Prostate gland (tissue), 2 donors: ENCODE measurements at regions not wholly inside any gene's neighbourhood (a gene's known extent, or its start where the extent isn't known, plus 50 kb on each side); places are given as distances from the start of the nearest gene placed in this dataset.

Experiments used
- POLR2A ChIP-seq: fragments of 450-650 bp; IDR thresholded peaks from one replicate; pipeline ENCODE4 v1.6.1; 2016; ENCODE audit warnings: antibody characterized with exemption, mild to moderate bottlenecking
- POLR2AphosphoS5 ChIP-seq: sonication (generic); formaldehyde crosslinking; IDR thresholded peaks from one replicate; pipeline ENCODE4 v1.6.1; 2017; ENCODE audit warnings: antibody characterized with exemption
- TF ChIP-seq, protein P1 (sequence below), 4 experiments: fragments of 200-600 bp in 2 of 4; fragments of 450-650 bp in 2 of 4; sonication (generic) in 2 of 4; IDR thresholded peaks; 1 replicate in 3 of 4; 2 replicates in 1 of 4; pipeline ENCODE4 v1.5.1; 2016 to 2019; ENCODE audit warnings: antibody characterized with exemption in 4 of 4, mild to moderate bottlenecking in 2 of 4, moderate library complexity in 2 of 4

GRCh38 chr18:24942144-24942543 is 409.8 kb downstream of the ZNF521 start:
- TF ChIP-seq, protein P1, sequence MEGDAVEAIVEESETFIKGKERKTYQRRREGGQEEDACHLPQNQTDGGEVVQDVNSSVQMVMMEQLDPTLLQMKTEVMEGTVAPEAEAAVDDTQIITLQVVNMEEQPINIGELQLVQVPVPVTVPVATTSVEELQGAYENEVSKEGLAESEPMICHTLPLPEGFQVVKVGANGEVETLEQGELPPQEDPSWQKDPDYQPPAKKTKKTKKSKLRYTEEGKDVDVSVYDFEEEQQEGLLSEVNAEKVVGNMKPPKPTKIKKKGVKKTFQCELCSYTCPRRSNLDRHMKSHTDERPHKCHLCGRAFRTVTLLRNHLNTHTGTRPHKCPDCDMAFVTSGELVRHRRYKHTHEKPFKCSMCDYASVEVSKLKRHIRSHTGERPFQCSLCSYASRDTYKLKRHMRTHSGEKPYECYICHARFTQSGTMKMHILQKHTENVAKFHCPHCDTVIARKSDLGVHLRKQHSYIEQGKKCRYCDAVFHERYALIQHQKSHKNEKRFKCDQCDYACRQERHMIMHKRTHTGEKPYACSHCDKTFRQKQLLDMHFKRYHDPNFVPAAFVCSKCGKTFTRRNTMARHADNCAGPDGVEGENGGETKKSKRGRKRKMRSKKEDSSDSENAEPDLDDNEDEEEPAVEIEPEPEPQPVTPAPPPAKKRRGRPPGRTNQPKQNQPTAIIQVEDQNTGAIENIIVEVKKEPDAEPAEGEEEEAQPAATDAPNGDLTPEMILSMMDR (IDR thresholded peaks at IDR 0.05) = no peak
- TF ChIP-seq POLR2AphosphoS5 (no peak), POLR2A (no peak)
